Bronchial epithelial cell (primary cell): ENCODE measurements at regions not wholly inside any gene's neighbourhood (a gene's known extent, or its start where the extent isn't known, plus 50 kb on each side); places are given as distances from the start of the nearest gene placed in this dataset.

Experiments used
- DNase-seq: peaks from one replicate; pipeline ENCODE4 v3.0.0-alpha.2; 2010; ENCODE audit warnings: low read depth
- FAIRE-seq: peaks from 2 replicates; lab custom pipeline; 2011; peaks lifted over from hg19 to GRCh38; lab: Jason Lieb, UNC
- H3K27me3 ChIP-seq: 2 replicates; pipeline ENCODE4 v1.5.1; 2011; ENCODE audit warnings: low read length; ENCODE audit not compliant: control insufficient read depth, insufficient read depth
- H3K36me3 ChIP-seq: 2 replicates; pipeline ENCODE4 v1.5.1; 2011; ENCODE audit warnings: low read length; ENCODE audit not compliant: control insufficient read depth, insufficient read depth
- H3K4me3 ChIP-seq: 2 replicates; pipeline ENCODE4 v1.5.1; 2011; ENCODE audit warnings: mild to moderate bottlenecking, low read depth, low read length, control low read depth
- CTCF ChIP-seq: IDR thresholded peaks from 2 replicates; pipeline ENCODE4 v1.5.1; 2011; ENCODE audit warnings: mild to moderate bottlenecking, moderate library complexity, low read length, control low read depth, inconsistent platforms; ENCODE audit not compliant: insufficient read depth, severe bottlenecking

GRCh38 chr14:25588751-25589150 is 538.8 kb upstream of the STXBP6 start:
- DNase-seq (no peak), FAIRE-seq (no peak)
- Histone ChIP-seq H3K27me3 (no peaks in the 10 kb centered on the region), H3K4me3 (no peak overlapping the region), H3K36me3 (no peaks in the 10 kb centered on the region)
- TF ChIP-seq CTCF = no peak

DNA sequence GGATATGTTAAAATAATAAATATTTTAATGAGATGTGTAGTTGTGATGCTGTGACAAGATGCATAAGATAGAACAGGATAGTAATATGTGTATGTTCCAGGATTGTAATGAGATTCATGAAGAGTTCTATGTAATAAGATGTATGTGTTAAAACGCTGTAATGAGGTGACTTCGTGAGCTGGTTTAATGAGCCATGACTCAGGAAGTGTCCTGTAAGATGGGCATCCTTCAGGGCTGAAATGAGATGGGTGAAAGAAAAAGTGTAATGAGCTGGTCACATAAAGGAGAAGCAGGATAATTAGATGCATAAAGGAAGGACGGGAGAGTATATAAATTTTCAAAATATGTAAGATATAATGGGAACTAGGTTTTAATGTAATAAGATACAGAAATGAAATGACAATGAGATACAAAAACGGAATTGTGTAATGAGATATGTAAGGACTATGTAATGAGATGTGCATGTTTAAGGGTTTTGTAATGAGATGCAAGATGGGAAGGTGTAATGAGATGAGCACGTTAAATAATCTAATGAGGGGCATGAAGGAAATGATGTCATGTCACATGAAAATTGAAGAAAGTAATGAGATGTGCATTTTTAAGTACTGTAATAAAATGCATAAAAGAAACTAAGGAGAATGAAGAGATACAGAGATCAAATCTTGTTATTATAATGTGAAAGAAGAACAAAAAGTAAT is 524.8 kb upstream of the STXBP6 start:
- H3K27me3 ChIP-seq = no peaks in the 10 kb centered on the region
- no peak for FAIRE-seq
- DNase-seq = no peak
- H3K36me3 ChIP-seq = no peaks in the 10 kb centered on the region
- no peak for TF ChIP-seq CTCF
- no peak overlapping the region for H3K4me3 ChIP-seq

GRCh38 chr14:25570483-25570882 is 520.5 kb upstream of the STXBP6 start:
- FAIRE-seq = no peak
- H3K4me3 ChIP-seq = no peak overlapping the region
- no peaks in the 10 kb centered on the region for H3K27me3 ChIP-seq
- no peak for DNase-seq
- no peaks in the 10 kb centered on the region for H3K36me3 ChIP-seq
- TF ChIP-seq CTCF = no peak

DNA sequence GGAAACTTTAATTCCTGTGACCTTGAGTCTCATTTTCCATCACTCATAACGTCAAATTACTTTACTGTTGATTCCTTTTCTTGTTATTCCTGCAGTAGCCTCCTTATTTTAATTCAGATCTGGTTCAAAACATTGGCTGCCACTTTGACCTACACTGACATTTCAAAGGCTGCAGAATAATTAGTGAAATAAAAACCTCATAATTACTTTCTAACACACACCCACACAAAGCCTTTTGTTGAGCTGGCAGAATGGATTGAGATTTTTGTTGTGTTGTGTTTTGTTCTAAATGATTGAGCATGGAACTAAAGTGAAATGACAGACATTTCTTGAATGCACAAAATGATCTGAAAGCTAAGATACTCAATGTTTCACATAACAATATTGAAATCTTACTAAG is 507.5 kb upstream of the STXBP6 start:
- TF ChIP-seq CTCF = no peak
- H3K36me3 ChIP-seq = no peaks in the 10 kb centered on the region
- no peak overlapping the region for H3K4me3 ChIP-seq
- no peak for FAIRE-seq
- H3K27me3 ChIP-seq = no peaks in the 10 kb centered on the region
- no peak for DNase-seq

DNA sequence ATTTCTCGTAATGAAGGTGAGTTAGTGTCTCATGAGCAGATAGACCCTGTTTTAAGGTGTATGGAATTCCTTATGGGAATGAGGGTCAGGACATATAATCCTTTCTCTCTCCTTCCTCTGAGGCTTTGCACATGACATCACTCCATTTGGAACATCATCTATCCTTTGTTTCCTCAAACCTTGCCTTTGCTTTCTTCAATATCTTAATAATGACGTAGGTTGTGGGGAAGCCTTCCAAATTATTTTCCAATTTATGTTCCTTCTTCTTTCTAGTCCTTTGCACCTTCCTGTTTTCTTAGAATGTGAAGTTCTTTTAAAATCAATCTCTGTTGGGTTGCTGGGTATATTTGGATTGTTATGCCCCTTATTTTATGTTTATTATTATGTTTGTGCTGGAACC is 502.9 kb upstream of the STXBP6 start:
- Histone ChIP-seq H3K36me3 (no peaks in the 10 kb centered on the region), H3K4me3 (no peak overlapping the region), H3K27me3 (no peaks in the 10 kb centered on the region)
- TF ChIP-seq CTCF = no peak
- DNase-seq = no peak
- no peak for FAIRE-seq

DNA sequence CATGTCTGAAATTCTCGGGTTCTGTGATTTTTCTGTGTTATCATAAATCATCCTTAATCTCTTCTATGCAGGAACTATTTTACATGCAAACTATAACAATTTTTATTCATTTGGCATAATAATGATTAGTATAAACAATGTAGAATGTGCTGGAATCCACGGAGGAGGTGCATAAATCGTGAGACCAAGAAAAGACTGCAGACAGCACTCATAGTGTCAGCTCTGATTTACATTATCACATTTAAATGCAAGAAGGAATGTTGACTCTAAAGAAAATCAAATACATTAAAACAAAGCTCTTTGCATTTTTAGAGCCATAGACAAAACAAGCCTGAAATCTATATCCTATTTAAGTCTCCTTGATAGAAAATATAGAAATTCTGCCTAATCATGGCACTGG is 501.7 kb upstream of the STXBP6 start:
- Histone ChIP-seq H3K4me3 (no peak overlapping the region), H3K27me3 (no peaks in the 10 kb centered on the region), H3K36me3 (no peaks in the 10 kb centered on the region)
- DNase-seq (no peak), FAIRE-seq (no peak)
- TF ChIP-seq CTCF = no peak
